ENCODE measurements at regions not wholly inside any gene's neighbourhood (a gene's known extent, or its start where the extent isn't known, plus 50 kb on each side); places are given as distances from the start of the nearest gene placed in this dataset.

DNA sequence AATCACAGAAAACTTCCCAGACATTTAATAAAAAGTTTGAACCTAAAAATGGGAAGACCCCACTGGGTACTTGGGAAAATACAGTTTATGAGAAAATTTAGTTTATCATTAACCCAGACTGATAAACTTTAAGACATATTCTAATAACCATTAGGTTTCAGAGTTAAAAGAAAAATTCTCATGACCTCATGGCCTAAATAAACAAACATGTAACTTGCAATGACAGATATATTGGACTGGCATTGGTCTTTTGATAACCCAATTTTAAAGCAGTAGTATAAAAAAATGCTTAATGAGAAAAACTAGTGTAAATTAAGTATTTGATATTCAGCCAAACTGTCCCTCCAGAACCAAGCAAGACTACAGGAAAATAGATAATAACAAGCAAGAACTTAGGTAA, 67.0 kb upstream of the ZNF804B start:
- Histone ChIP-seq H3K27me3 (ENCODE audit: low read length) (no peaks in the 10 kb centered on the region), H3K36me3 (ENCODE audit: low read depth, low read length) (no peaks in the 10 kb centered on the region), H3F3A (ENCODE audit: low read length, unreplicated experiment) (no peaks in the 10 kb centered on the region), H3K79me2 (ENCODE audit: low read length) (no peaks in the 10 kb centered on the region), H3K4me1 (ENCODE audit: insufficient read depth, low read length) (no peaks in the 10 kb centered on the region), H3K9me2 (replicated peaks; ENCODE audit: low read length) (no peaks in the 10 kb centered on the region), H4K20me1 (ENCODE audit: low read length) (no peaks in the 10 kb centered on the region), H3K27ac (ENCODE audit: low read length) (no peak overlapping the region), H3K9me3 (ENCODE audit: low read length) (no peaks in the 10 kb centered on the region), H3K4me3 (ENCODE audit: low read length) (no peak overlapping the region), H2AFZ (ENCODE audit: low read length) (no peak overlapping the region), H3K9ac (ENCODE audit: low read length) (no peak overlapping the region), H3K4me2 (ENCODE audit: low read length) (no peak overlapping the region)
- DNase-seq: no peak
- no peak for TF ChIP-seq EZH2 (IDR thresholded peaks at IDR 0.05; ENCODE audit: low read length, unreplicated experiment)
- TF ChIP-seq EZH2phosphoT487 (IDR thresholded peaks at IDR 0.05; ENCODE audit: borderline replicate concordance, low read length): no peak
- TF ChIP-seq CTCF (conservative IDR thresholded peaks at IDR 0.05; ENCODE audit: low read depth, low read length): no peak
- intact Hi-C loops (cut with micrococcal nuclease): no loop called here
- no TSS peak for BruUV-seq (replicated peaks)
- ChIA-PET CTCF (no interaction called here), POLR2A (ENCODE audit: unreplicated experiment) (no interaction called here)
- no peak for ATAC-seq

DNA sequence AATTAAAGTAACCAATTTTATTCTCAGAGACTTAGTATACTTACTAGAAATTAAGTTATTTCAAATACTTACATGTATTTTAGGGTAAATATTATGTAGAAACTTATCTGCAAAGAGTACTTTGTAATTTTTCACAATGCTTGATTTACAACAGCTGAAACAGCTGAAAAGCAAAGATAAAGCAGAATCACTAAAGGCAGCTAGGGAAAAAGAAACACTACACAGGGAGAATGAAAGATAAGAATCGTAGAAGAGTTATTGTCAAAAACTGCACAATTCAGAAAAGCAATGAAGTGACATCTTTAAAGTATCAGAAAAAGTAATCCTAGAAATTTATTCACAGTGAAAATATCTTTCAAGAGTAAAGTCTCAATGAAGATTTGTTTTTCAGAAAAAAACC, 69.7 kb upstream of the ZNF804B start:
- ATAC-seq (no peak), DNase-seq (no peak)
- no peaks in the 10 kb centered on the region for H3K79me2 ChIP-seq (ENCODE audit: low read length)
- H3K9ac ChIP-seq (ENCODE audit: low read length): no peak overlapping the region
- H3K9me3 ChIP-seq (ENCODE audit: low read length): no peaks in the 10 kb centered on the region
- H4K20me1 ChIP-seq (ENCODE audit: low read length): no peaks in the 10 kb centered on the region
- no peaks in the 10 kb centered on the region for H3F3A ChIP-seq (ENCODE audit: low read length, unreplicated experiment)
- no peak for TF ChIP-seq CTCF (conservative IDR thresholded peaks at IDR 0.05; ENCODE audit: low read depth, low read length)
- no peak for TF ChIP-seq EZH2phosphoT487 (IDR thresholded peaks at IDR 0.05; ENCODE audit: borderline replicate concordance, low read length)
- no peak for TF ChIP-seq EZH2 (IDR thresholded peaks at IDR 0.05; ENCODE audit: low read length, unreplicated experiment)
- no peaks in the 10 kb centered on the region for H3K27me3 ChIP-seq (ENCODE audit: low read length)
- H3K27ac ChIP-seq (ENCODE audit: low read length): no peak overlapping the region
- H3K36me3 ChIP-seq (ENCODE audit: low read depth, low read length): no peaks in the 10 kb centered on the region
- H3K4me2 ChIP-seq (ENCODE audit: low read length): no peak overlapping the region
- H3K4me3 ChIP-seq (ENCODE audit: low read length): no peak overlapping the region
- no peaks in the 10 kb centered on the region for H3K4me1 ChIP-seq (ENCODE audit: insufficient read depth, low read length)
- BruUV-seq (replicated peaks): no TSS peak
- H3K9me2 ChIP-seq (replicated peaks; ENCODE audit: low read length): no peaks in the 10 kb centered on the region
- POLR2A ChIA-PET (ENCODE audit: unreplicated experiment): interaction anchor here (0.6 kb wide), 1 partner anchor 173 kb away, joined by 9 read pairs; no protein-coding TSS in a partner anchor
- H2AFZ ChIP-seq (ENCODE audit: low read length): no peak overlapping the region
- intact Hi-C loops (cut with micrococcal nuclease): no loop called here
- CTCF ChIA-PET: no interaction called here

DNA sequence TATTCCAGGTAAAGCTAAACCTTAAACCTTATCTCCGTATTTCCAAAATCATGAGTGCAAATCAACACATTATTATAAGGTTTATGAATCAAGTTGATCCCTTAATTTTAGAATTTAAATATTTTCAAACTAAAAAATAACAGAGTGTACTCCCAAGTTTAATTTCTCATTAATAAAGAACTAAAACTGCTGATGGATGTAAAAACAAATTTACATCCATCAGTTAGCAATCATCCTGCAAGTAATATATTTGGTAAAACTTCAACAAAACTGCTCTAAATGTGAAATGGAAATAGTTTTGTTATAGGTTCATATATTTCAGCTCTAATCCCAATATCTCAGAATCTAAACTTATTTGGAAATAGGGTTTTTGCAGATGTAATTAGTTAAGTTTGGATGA, 71.3 kb upstream of the ZNF804B start:
- TF ChIP-seq CTCF (conservative IDR thresholded peaks at IDR 0.05; ENCODE audit: low read depth, low read length) (no peak), EZH2phosphoT487 (IDR thresholded peaks at IDR 0.05; ENCODE audit: borderline replicate concordance, low read length) (no peak), EZH2 (IDR thresholded peaks at IDR 0.05; ENCODE audit: low read length, unreplicated experiment) (no peak)
- ChIA-PET POLR2A (ENCODE audit: unreplicated experiment) (no interaction called here), CTCF (no interaction called here)
- Histone ChIP-seq H3K27ac (ENCODE audit: low read length) (no peak overlapping the region), H3K4me1 (ENCODE audit: insufficient read depth, low read length) (no peaks in the 10 kb centered on the region), H3K9me2 (replicated peaks; ENCODE audit: low read length) (no peaks in the 10 kb centered on the region), H4K20me1 (ENCODE audit: low read length) (no peaks in the 10 kb centered on the region), H2AFZ (ENCODE audit: low read length) (no peak overlapping the region), H3K79me2 (ENCODE audit: low read length) (no peaks in the 10 kb centered on the region), H3K9me3 (ENCODE audit: low read length) (no peaks in the 10 kb centered on the region), H3K36me3 (ENCODE audit: low read depth, low read length) (no peaks in the 10 kb centered on the region), H3K9ac (ENCODE audit: low read length) (no peak overlapping the region), H3K4me2 (ENCODE audit: low read length) (no peak overlapping the region), H3F3A (ENCODE audit: low read length, unreplicated experiment) (no peaks in the 10 kb centered on the region), H3K27me3 (ENCODE audit: low read length) (no peaks in the 10 kb centered on the region), H3K4me3 (ENCODE audit: low read length) (no peak overlapping the region)
- DNase-seq (no peak), ATAC-seq (no peak)
- no TSS peak for BruUV-seq (replicated peaks)
- intact Hi-C loops (cut with micrococcal nuclease): no loop called here
